ENCODE measurements at regions not wholly inside any gene's neighbourhood (a gene's known extent, or its start where the extent isn't known, plus 50 kb on each side); places are given as distances from the start of the nearest gene placed in this dataset.

- Histone ChIP-seq H2BK5ac (ENCODE audit: low read depth, low read length, poor library complexity, severe bottlenecking) (no peak overlapping the region), H4K91ac (ENCODE audit: low read length) (no peak overlapping the region), H3K4me2 (ENCODE audit: low read length, poor library complexity, severe bottlenecking) (no peak overlapping the region), H3K14ac (ENCODE audit: low read length in 2 of 2) (no peak overlapping the region), H3K18ac (ENCODE audit: low read depth in 1 of 2, low read length in 2 of 2) (no peak overlapping the region), H3K9me3 (ENCODE audit: control insufficient read depth, low read length) (no peaks in the 10 kb centered on the region), H3K4me1 (ENCODE audit: control insufficient read depth, insufficient read depth, low read depth, low read length) (no peaks in the 10 kb centered on the region), H3K27me3 (ENCODE audit: control insufficient read depth in 1 of 2, insufficient read depth in 1 of 2, low read length in 2 of 2) (no peaks in the 10 kb centered on the region), H2AK5ac (ENCODE audit: low read length, severe bottlenecking) (no peak overlapping the region), H3K4me3 (ENCODE audit: insufficient read depth in 1 of 2, low read depth in 1 of 2, low read length in 2 of 2) (no peak overlapping the region), H2BK12ac (ENCODE audit: low read length in 2 of 2) (no peak overlapping the region), H2BK120ac (ENCODE audit: low read depth, low read length) (no peak overlapping the region), H2BK15ac (ENCODE audit: low read depth, poor library complexity, severe bottlenecking) (no peak overlapping the region), H4K8ac (ENCODE audit: low read length) (no peak overlapping the region), H3K9ac (ENCODE audit: low read length) (no peak overlapping the region), H3K79me1 (replicated peaks; ENCODE audit: low read length, poor library complexity, severe bottlenecking) (no peaks in the 10 kb centered on the region), H3K4ac (ENCODE audit: low read depth in 1 of 2, low read length in 2 of 2) (no peak overlapping the region), H2AFZ (ENCODE audit: low read depth, low read length) (no peak overlapping the region), H3K27ac (ENCODE audit: low read length, poor library complexity, severe bottlenecking) (no peak overlapping the region), H3K23ac (ENCODE audit: low read length in 2 of 2) (no peak overlapping the region), H3K36me3 (ENCODE audit: control insufficient read depth in 1 of 2, insufficient read depth in 2 of 2, low read depth in 1 of 2, low read length in 2 of 2) (no peaks in the 10 kb centered on the region)
- no peak for DNase-seq
- WGBS = no CpG with 5 or more reads among the region's 2 CpGs
Measured at GRCh38 chr21:24577301-24577700, 1030.0 kb downstream of the MRPL39 start.

DNA sequence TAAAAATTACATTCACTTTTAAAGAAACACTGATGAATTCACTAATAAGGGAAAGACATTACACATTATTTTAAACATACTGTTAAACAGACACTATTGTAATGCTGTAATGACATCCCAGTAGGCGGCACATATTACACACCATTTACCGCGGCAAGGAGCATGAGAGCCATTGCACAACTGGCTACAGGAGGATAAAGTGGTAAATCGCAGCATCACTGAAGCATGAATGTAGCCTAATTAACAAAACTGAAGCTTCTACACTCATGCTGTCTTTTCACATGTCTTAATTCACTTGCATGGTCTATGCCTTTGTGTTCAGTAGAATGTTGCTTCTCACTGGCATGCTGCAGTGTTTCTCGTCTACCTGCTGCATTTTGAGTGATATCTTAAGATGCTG lies 1046.0 kb downstream of the MRPL39 start:
- no peak overlapping the region for H2BK12ac ChIP-seq (ENCODE audit: low read length in 2 of 2)
- no peaks in the 10 kb centered on the region for H3K27me3 ChIP-seq (ENCODE audit: control insufficient read depth in 1 of 2, insufficient read depth in 1 of 2, low read length in 2 of 2)
- H2BK120ac ChIP-seq (ENCODE audit: low read depth, low read length) = no peak overlapping the region
- no peak overlapping the region for H3K4me3 ChIP-seq (ENCODE audit: insufficient read depth in 1 of 2, low read depth in 1 of 2, low read length in 2 of 2)
- no peaks in the 10 kb centered on the region for H3K4me1 ChIP-seq (ENCODE audit: control insufficient read depth, insufficient read depth, low read depth, low read length)
- no peak overlapping the region for H2BK5ac ChIP-seq (ENCODE audit: low read depth, low read length, poor library complexity, severe bottlenecking)
- H3K4ac ChIP-seq (ENCODE audit: low read depth in 1 of 2, low read length in 2 of 2) = no peak overlapping the region
- H3K36me3 ChIP-seq (ENCODE audit: control insufficient read depth in 1 of 2, insufficient read depth in 2 of 2, low read depth in 1 of 2, low read length in 2 of 2) = no peaks in the 10 kb centered on the region
- H3K4me2 ChIP-seq (ENCODE audit: low read length, poor library complexity, severe bottlenecking) = no peak overlapping the region
- DNase-seq = no peak
- no peak overlapping the region for H2AK5ac ChIP-seq (ENCODE audit: low read length, severe bottlenecking)
- WGBS = 94% methylated on average over 4 of the region's 5 CpGs
- H4K91ac ChIP-seq (ENCODE audit: low read length) = no peak overlapping the region
- H3K18ac ChIP-seq (ENCODE audit: low read depth in 1 of 2, low read length in 2 of 2) = no peak overlapping the region
- H4K8ac ChIP-seq (ENCODE audit: low read length) = no peak overlapping the region
- H3K9me3 ChIP-seq (ENCODE audit: control insufficient read depth, low read length) = peaks cover 5% of the 10 kb centered on the region
- H2BK15ac ChIP-seq (ENCODE audit: low read depth, poor library complexity, severe bottlenecking) = no peak overlapping the region
- H2AFZ ChIP-seq (ENCODE audit: low read depth, low read length) = no peak overlapping the region
- H3K79me1 ChIP-seq (replicated peaks; ENCODE audit: low read length, poor library complexity, severe bottlenecking) = no peaks in the 10 kb centered on the region
- H3K14ac ChIP-seq (ENCODE audit: low read length in 2 of 2) = no peak overlapping the region
- H3K27ac ChIP-seq (ENCODE audit: low read length, poor library complexity, severe bottlenecking) = no peak overlapping the region
- no peak overlapping the region for H3K23ac ChIP-seq (ENCODE audit: low read length in 2 of 2)
- no peak overlapping the region for H3K9ac ChIP-seq (ENCODE audit: low read length)

GRCh38 chr21:24552491-24552890 lies 1054.8 kb downstream of the MRPL39 start:
- 47% methylated on average over 3 of the region's 3 CpGs for WGBS
- H3K18ac ChIP-seq (ENCODE audit: low read depth in 1 of 2, low read length in 2 of 2) = no peak overlapping the region

DNA sequence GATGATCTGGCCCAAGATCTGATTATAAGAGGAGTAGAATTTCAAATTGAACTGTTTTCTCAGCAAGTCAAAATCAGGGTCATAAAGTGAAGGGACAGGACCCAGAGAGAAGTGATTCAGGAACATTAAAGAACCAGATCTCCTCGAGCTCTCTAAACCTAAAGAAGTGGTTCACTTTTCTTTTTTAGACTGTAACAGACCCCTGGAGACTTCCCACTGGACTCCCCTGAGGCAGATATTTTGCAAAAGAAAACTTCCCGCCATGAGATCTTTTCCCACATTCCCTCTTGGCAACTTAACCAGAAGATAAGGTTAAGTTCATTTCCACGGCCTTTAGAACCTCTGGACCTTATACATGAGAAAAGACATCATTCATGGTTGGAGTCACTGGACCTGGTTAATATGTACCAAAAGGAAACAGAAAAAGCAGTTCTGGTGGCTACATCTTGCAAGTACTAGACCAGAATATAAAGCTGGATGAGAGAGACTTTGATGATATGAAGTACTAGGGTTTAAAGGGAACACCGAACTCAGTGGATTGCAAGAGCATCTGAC lies 1061.4 kb downstream of the MRPL39 start:
- H2BK5ac ChIP-seq (ENCODE audit: low read depth, low read length, poor library complexity, severe bottlenecking) = no peak overlapping the region
- no peak overlapping the region for H2BK12ac ChIP-seq (ENCODE audit: low read length in 2 of 2)
- no peak overlapping the region for H3K4ac ChIP-seq (ENCODE audit: low read depth in 1 of 2, low read length in 2 of 2)
- no peak overlapping the region for H3K4me2 ChIP-seq (ENCODE audit: low read length, poor library complexity, severe bottlenecking)
- H3K4me3 ChIP-seq (ENCODE audit: insufficient read depth in 1 of 2, low read depth in 1 of 2, low read length in 2 of 2) = no peak overlapping the region
- no peak overlapping the region for H3K23ac ChIP-seq (ENCODE audit: low read length in 2 of 2)
- H3K79me1 ChIP-seq (replicated peaks; ENCODE audit: low read length, poor library complexity, severe bottlenecking) = no peaks in the 10 kb centered on the region
- H3K9ac ChIP-seq (ENCODE audit: low read length) = no peak overlapping the region
- no peak overlapping the region for H2BK120ac ChIP-seq (ENCODE audit: low read depth, low read length)
- peaks cover 11% of the 10 kb centered on the region for H3K9me3 ChIP-seq (ENCODE audit: control insufficient read depth, low read length)
- no peak for DNase-seq
- no peaks in the 10 kb centered on the region for H3K27me3 ChIP-seq (ENCODE audit: control insufficient read depth in 1 of 2, insufficient read depth in 1 of 2, low read length in 2 of 2)
- no peak overlapping the region for H2BK15ac ChIP-seq (ENCODE audit: low read depth, poor library complexity, severe bottlenecking)
- H3K27ac ChIP-seq (ENCODE audit: low read length, poor library complexity, severe bottlenecking) = no peak overlapping the region
- no peaks in the 10 kb centered on the region for H3K36me3 ChIP-seq (ENCODE audit: control insufficient read depth in 1 of 2, insufficient read depth in 2 of 2, low read depth in 1 of 2, low read length in 2 of 2)
- H3K4me1 ChIP-seq (ENCODE audit: control insufficient read depth, insufficient read depth, low read depth, low read length) = no peaks in the 10 kb centered on the region
- H3K14ac ChIP-seq (ENCODE audit: low read length in 2 of 2) = no peak overlapping the region
- H2AK5ac ChIP-seq (ENCODE audit: low read length, severe bottlenecking) = no peak overlapping the region
- no peak overlapping the region for H3K18ac ChIP-seq (ENCODE audit: low read depth in 1 of 2, low read length in 2 of 2)
- WGBS = 56% methylated on average over 4 of the region's 4 CpGs
- H4K8ac ChIP-seq (ENCODE audit: low read length) = no peak overlapping the region
- H2AFZ ChIP-seq (ENCODE audit: low read depth, low read length) = no peak overlapping the region
- H4K91ac ChIP-seq (ENCODE audit: low read length) = no peak overlapping the region

More at GRCh38 chr21:24552491-24552890, 1054.8 kb downstream of the MRPL39 start:
- H3K9ac ChIP-seq (ENCODE audit: low read length) = no peak overlapping the region
- no peak overlapping the region for H3K14ac ChIP-seq (ENCODE audit: low read length in 2 of 2)
- no peak overlapping the region for H2AK5ac ChIP-seq (ENCODE audit: low read length, severe bottlenecking)
- H3K23ac ChIP-seq (ENCODE audit: low read length in 2 of 2) = no peak overlapping the region
- H3K27me3 ChIP-seq (ENCODE audit: control insufficient read depth in 1 of 2, insufficient read depth in 1 of 2, low read length in 2 of 2) = no peaks in the 10 kb centered on the region
- no peak for DNase-seq
- H2BK5ac ChIP-seq (ENCODE audit: low read depth, low read length, poor library complexity, severe bottlenecking) = no peak overlapping the region
- H3K9me3 ChIP-seq (ENCODE audit: control insufficient read depth, low read length) = peaks cover 12% of the 10 kb centered on the region
- H3K79me1 ChIP-seq (replicated peaks; ENCODE audit: low read length, poor library complexity, severe bottlenecking) = no peaks in the 10 kb centered on the region
- no peak overlapping the region for H2BK12ac ChIP-seq (ENCODE audit: low read length in 2 of 2)
- H2BK120ac ChIP-seq (ENCODE audit: low read depth, low read length) = no peak overlapping the region
- no peak overlapping the region for H3K27ac ChIP-seq (ENCODE audit: low read length, poor library complexity, severe bottlenecking)
- no peak overlapping the region for H3K4me2 ChIP-seq (ENCODE audit: low read length, poor library complexity, severe bottlenecking)
- H4K8ac ChIP-seq (ENCODE audit: low read length) = no peak overlapping the region
- H2BK15ac ChIP-seq (ENCODE audit: low read depth, poor library complexity, severe bottlenecking) = no peak overlapping the region
- H4K91ac ChIP-seq (ENCODE audit: low read length) = no peak overlapping the region
- H3K4ac ChIP-seq (ENCODE audit: low read depth in 1 of 2, low read length in 2 of 2) = no peak overlapping the region
- no peak overlapping the region for H3K4me3 ChIP-seq (ENCODE audit: insufficient read depth in 1 of 2, low read depth in 1 of 2, low read length in 2 of 2)
- no peak overlapping the region for H2AFZ ChIP-seq (ENCODE audit: low read depth, low read length)
- H3K36me3 ChIP-seq (ENCODE audit: control insufficient read depth in 1 of 2, insufficient read depth in 2 of 2, low read depth in 1 of 2, low read length in 2 of 2) = no peaks in the 10 kb centered on the region
- H3K4me1 ChIP-seq (ENCODE audit: control insufficient read depth, insufficient read depth, low read depth, low read length) = no peaks in the 10 kb centered on the region

Measured in mesenchymal stem cell (in vitro differentiated cells and primary cell).